ENCODE measurements at regions not wholly inside any gene's neighbourhood (a gene's known extent, or its start where the extent isn't known, plus 50 kb on each side); places are given as distances from the start of the nearest gene placed in this dataset.

- no peak for TF ChIP-seq TEAD4 (CRISPR knock-in tag; IDR thresholded peaks at IDR 0.05)
- no peak for TF ChIP-seq ZNF396 (CRISPR knock-in tag; IDR thresholded peaks at IDR 0.05; ENCODE audit: borderline replicate concordance)
- TF ChIP-seq IRF2 (CRISPR knock-in tag; IDR thresholded peaks at IDR 0.05; ENCODE audit: borderline replicate concordance, low read depth), result no peak
- TF ChIP-seq SP1 (CRISPR knock-in tag; conservative IDR thresholded peaks at IDR 0.05), result no peak
Measured at GRCh38 chr11:113555071-113555619, 79.9 kb upstream of the DRD2 start.
